Loucy (cell line): ENCODE measurements at regions not wholly inside any gene's neighbourhood (a gene's known extent, or its start where the extent isn't known, plus 50 kb on each side); places are given as distances from the start of the nearest gene placed in this dataset.

Experiments
- H2AFZ ChIP-seq: fragments of 200-600 bp; sonication (generic); 2 replicates; pipeline ENCODE4 v1.6.0; 2016; ENCODE audit warnings: antibody characterized with exemption, mild to moderate bottlenecking, low read length, moderate library complexity
- H3F3A ChIP-seq: fragments of 200-600 bp; 2 replicates; pipeline ENCODE4 v1.6.0; 2016; ENCODE audit warnings: antibody characterized with exemption, low read depth, mild to moderate bottlenecking
- H3K27me3 ChIP-seq: fragments of 200-600 bp; sonication (generic); 2 replicates; pipeline ENCODE4 v1.6.1; 2014; ENCODE audit warnings: low read length, mild to moderate bottlenecking; ENCODE audit not compliant: insufficient read depth, poor library complexity, severe bottlenecking
- H3K36me3 ChIP-seq: fragments of 200-600 bp; sonication (generic); 2 replicates; pipeline ENCODE4 v1.6.1; 2016; ENCODE audit warnings: low read length; ENCODE audit not compliant: insufficient read depth
- H3K4me1 ChIP-seq: fragments of 200-600 bp; sonication (generic); 2 replicates; pipeline ENCODE4 v1.5.1; 2014; ENCODE audit warnings: low read length, mild to moderate bottlenecking; ENCODE audit not compliant: insufficient read depth, poor library complexity, severe bottlenecking
- H3K4me2 ChIP-seq: fragments of 200-600 bp; sonication (generic); 2 replicates; pipeline ENCODE4 v1.6.0; 2014; ENCODE audit warnings: antibody characterized with exemption, low read length, low read depth, mild to moderate bottlenecking; ENCODE audit not compliant: poor library complexity, severe bottlenecking
- H3K4me3 ChIP-seq: fragments of 200-600 bp; sonication (generic); 2 replicates; pipeline ENCODE4 v1.5.1; 2014; ENCODE audit warnings: low read length, mild to moderate bottlenecking, mixed read lengths; ENCODE audit not compliant: poor library complexity, severe bottlenecking
- H3K79me2 ChIP-seq: fragments of 200-600 bp; sonication (generic); 2 replicates; pipeline ENCODE4 v1.6.1; 2014; ENCODE audit warnings: low read length; ENCODE audit not compliant: insufficient read depth
- H3K9ac ChIP-seq: fragments of 200-600 bp; sonication (generic); 2 replicates; pipeline ENCODE4 v1.6.0; 2014; ENCODE audit warnings: mild to moderate bottlenecking, low read depth, low read length, moderate library complexity; ENCODE audit not compliant: poor library complexity, severe bottlenecking
- H3K9me2 ChIP-seq: fragments of 200-600 bp; sonication (generic); replicated peaks from 2 replicates; pipeline ENCODE4 v1.6.1; 2016; ENCODE audit warnings: low read depth, low read length, mixed read lengths
- H3K9me3 ChIP-seq: fragments of 200-600 bp; sonication (generic); 2 replicates; pipeline ENCODE4 v1.6.1; 2014; ENCODE audit warnings: mild to moderate bottlenecking, antibody characterized with exemption, low read length, low read depth; ENCODE audit not compliant: insufficient read depth
- H4K20me1 ChIP-seq: fragments of 200-600 bp; sonication (generic); 2 replicates; pipeline ENCODE4 v1.6.0; 2014; ENCODE audit warnings: antibody characterized with exemption, low read length, mild to moderate bottlenecking; ENCODE audit not compliant: insufficient read depth, poor library complexity, severe bottlenecking
- EZH2phosphoT487 ChIP-seq: fragments of 200-600 bp; IDR thresholded peaks from 2 replicates; pipeline ENCODE4 v1.6.1; 2018; ENCODE audit warnings: antibody characterized with exemption, mild to moderate bottlenecking, moderate library complexity, borderline replicate concordance
- TF ChIP-seq, protein P1 (sequence below): fragments of 200-600 bp; sonication (generic); conservative IDR thresholded peaks from 2 replicates; pipeline ENCODE4 v1.5.1; 2014; ENCODE audit warnings: mild to moderate bottlenecking, antibody characterized with exemption, low read length

DNA sequence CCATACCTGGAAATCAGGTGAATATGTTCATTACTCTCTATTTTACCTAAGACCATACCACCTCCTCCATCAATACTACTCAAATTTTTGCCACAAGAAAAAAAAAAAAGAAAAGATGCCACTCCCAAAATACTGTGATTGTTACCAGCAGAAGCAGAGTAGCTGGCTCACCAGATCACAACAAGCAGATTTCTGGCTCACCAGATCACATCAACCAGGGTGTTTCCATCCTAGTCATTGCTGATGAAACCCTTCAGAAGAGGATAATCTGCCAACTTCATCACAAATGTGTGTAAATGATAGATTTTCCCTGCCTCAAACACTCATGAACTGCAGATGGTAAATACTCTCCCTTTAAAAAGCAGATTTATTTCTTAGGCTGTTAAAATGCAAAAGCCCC lies 109.7 kb upstream of the NAMPT start:
- H2AFZ ChIP-seq, result no peak overlapping the region
- H3K9me2 ChIP-seq, result no peaks in the 10 kb centered on the region
- H3K9me3 ChIP-seq, result no peaks in the 10 kb centered on the region

DNA sequence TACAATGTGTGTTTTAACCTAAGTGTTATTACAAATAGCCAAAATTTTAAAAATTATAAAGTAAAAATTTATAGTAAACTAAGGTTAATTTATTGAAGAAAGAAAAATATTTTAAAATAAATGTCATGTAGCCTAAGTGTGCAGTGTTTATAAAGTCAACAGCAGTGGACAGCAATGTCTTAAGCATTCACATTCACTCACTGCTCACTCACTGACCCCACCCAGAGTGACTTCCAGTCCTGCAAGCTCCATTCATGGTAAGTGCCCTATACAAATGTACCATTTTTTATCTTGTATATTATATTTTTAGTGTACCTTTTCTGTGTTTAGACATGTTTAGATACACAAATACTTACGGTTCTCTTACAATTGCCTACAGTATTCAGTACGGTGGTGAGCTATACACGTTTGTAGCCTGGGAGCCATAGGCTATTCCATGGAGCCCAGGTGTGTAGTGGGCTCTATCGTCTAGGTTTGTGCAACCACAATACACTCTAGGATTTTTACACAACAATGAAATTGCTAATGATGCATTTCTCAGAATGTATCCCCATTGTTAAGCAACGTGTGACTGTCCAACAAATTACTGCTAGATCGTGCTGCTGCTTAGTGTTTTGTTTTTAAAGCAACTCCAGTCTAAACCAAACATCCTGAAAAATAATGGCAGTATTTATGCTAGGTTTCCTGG lies 108.9 kb upstream of the NAMPT start:
- no peaks in the 10 kb centered on the region for H3K9me3 ChIP-seq
- no peak overlapping the region for H3K4me2 ChIP-seq
- H4K20me1 ChIP-seq, result no peaks in the 10 kb centered on the region
- H3K27me3 ChIP-seq, result no peaks in the 10 kb centered on the region
- H3K36me3 ChIP-seq, result no peaks in the 10 kb centered on the region
- H3K79me2 ChIP-seq, result no peaks in the 10 kb centered on the region
- no peak overlapping the region for H2AFZ ChIP-seq
- no peak overlapping the region for H3K4me3 ChIP-seq
- no peaks in the 10 kb centered on the region for H3K9me2 ChIP-seq
- no peak overlapping the region for H3K9ac ChIP-seq
- TF ChIP-seq, protein P1, sequence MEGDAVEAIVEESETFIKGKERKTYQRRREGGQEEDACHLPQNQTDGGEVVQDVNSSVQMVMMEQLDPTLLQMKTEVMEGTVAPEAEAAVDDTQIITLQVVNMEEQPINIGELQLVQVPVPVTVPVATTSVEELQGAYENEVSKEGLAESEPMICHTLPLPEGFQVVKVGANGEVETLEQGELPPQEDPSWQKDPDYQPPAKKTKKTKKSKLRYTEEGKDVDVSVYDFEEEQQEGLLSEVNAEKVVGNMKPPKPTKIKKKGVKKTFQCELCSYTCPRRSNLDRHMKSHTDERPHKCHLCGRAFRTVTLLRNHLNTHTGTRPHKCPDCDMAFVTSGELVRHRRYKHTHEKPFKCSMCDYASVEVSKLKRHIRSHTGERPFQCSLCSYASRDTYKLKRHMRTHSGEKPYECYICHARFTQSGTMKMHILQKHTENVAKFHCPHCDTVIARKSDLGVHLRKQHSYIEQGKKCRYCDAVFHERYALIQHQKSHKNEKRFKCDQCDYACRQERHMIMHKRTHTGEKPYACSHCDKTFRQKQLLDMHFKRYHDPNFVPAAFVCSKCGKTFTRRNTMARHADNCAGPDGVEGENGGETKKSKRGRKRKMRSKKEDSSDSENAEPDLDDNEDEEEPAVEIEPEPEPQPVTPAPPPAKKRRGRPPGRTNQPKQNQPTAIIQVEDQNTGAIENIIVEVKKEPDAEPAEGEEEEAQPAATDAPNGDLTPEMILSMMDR, result no peak
- TF ChIP-seq EZH2phosphoT487, result no peak
- no peaks in the 10 kb centered on the region for H3F3A ChIP-seq
- no peaks in the 10 kb centered on the region for H3K4me1 ChIP-seq

More for the DNA sequence above, 109.7 kb upstream of the NAMPT start:
- Histone ChIP-seq H3K9ac (no peak overlapping the region), H3K4me2 (no peak overlapping the region), H3K36me3 (no peaks in the 10 kb centered on the region), H3K4me3 (no peak overlapping the region), H3K27me3 (no peaks in the 10 kb centered on the region), H3F3A (no peaks in the 10 kb centered on the region), H3K4me1 (no peaks in the 10 kb centered on the region), H3K79me2 (no peaks in the 10 kb centered on the region), H4K20me1 (no peaks in the 10 kb centered on the region)
- TF ChIP-seq, protein P1, result no peak
- TF ChIP-seq EZH2phosphoT487, result no peak

DNA sequence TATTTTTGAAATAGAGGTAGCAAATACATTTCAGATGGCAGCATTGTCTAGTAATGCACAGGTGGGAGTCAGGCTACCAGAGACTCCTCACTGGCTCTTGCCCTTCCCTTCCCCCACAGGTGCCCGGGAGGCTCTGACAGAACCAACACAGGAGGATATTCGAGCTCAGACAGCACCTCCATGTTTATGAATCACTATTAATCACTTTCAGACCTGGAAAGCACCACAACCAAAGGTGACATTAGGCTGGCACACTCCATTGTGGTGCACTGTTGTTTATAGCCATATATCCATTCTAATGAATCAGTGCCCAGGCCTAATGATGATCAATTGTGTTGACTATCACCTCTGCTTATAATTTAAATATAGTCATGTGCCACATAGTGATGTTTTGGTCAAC lies 107.8 kb upstream of the NAMPT start:
- H3K4me3 ChIP-seq, result no peak overlapping the region
- H3F3A ChIP-seq, result no peaks in the 10 kb centered on the region
- TF ChIP-seq EZH2phosphoT487, result no peak
- TF ChIP-seq, protein P1, result no peak
- H3K36me3 ChIP-seq, result no peaks in the 10 kb centered on the region
- H3K79me2 ChIP-seq, result no peaks in the 10 kb centered on the region
- no peak overlapping the region for H3K9ac ChIP-seq
- no peaks in the 10 kb centered on the region for H4K20me1 ChIP-seq
- H3K9me3 ChIP-seq, result no peaks in the 10 kb centered on the region
- no peak overlapping the region for H2AFZ ChIP-seq
- H3K27me3 ChIP-seq, result no peaks in the 10 kb centered on the region
- H3K9me2 ChIP-seq, result no peaks in the 10 kb centered on the region
- H3K4me1 ChIP-seq, result no peaks in the 10 kb centered on the region
- H3K4me2 ChIP-seq, result no peak overlapping the region
